GM12878 (cell line): ENCODE measurements at regions not wholly inside any gene's neighbourhood (a gene's known extent, or its start where the extent isn't known, plus 50 kb on each side); places are given as distances from the start of the nearest gene placed in this dataset.

Experiments
- ATF2 ChIP-seq: IDR thresholded peaks from 2 replicates; pipeline ENCODE4 v1.6.1; 2012; ENCODE audit warnings: low read length, inconsistent platforms
- BACH1 ChIP-seq: fragments of 450-650 bp; IDR thresholded peaks from 2 replicates; pipeline ENCODE4 v1.6.1; 2017; ENCODE audit warnings: mild to moderate bottlenecking, borderline replicate concordance
- GATAD2B ChIP-seq: fragments of 450-650 bp; conservative IDR thresholded peaks from 2 replicates; pipeline ENCODE4 v1.6.1; 2017; ENCODE audit warnings: low read depth, mild to moderate bottlenecking, moderate library complexity
- IKZF2 ChIP-seq, 2 experiments: fragments of 450-650 bp; IDR thresholded peaks; 2 replicates each; pipeline ENCODE4 v1.6.1; 2017; ENCODE audit warnings: mild to moderate bottlenecking in 2 of 2, moderate library complexity in 2 of 2
- KDM1A ChIP-seq: fragments of 200-600 bp; sonication (generic); IDR thresholded peaks from 2 replicates; pipeline ENCODE4 v1.6.1; 2016; ENCODE audit warnings: borderline replicate concordance
- NFIC ChIP-seq: IDR thresholded peaks from 2 replicates; pipeline ENCODE4 v1.6.1; 2012; ENCODE audit warnings: low read depth, mild to moderate bottlenecking, inconsistent platforms, low read length, moderate library complexity
- NFXL1 ChIP-seq: fragments of 450-650 bp; IDR thresholded peaks from 2 replicates; pipeline ENCODE4 v1.6.1; 2017; ENCODE audit warnings: antibody characterized with exemption, mild to moderate bottlenecking, borderline replicate concordance
- POLR2A ChIP-seq: IDR thresholded peaks from 2 replicates; pipeline ENCODE4 v1.6.1; 2011; ENCODE audit warnings: low read depth, mild to moderate bottlenecking, low read length
- ZNF217 ChIP-seq: fragments of 450-650 bp; IDR thresholded peaks from 2 replicates; pipeline ENCODE4 v1.6.1; 2017; ENCODE audit warnings: antibody characterized with exemption, mild to moderate bottlenecking
- TF ChIP-seq, protein P1 (sequence below): fragments of 450-650 bp; formaldehyde crosslinking; IDR thresholded peaks from 2 replicates; pipeline ENCODE4 v1.4.0; 2020; ENCODE audit warnings: mild to moderate bottlenecking, moderate library complexity
- TF ChIP-seq, protein P2 (sequence below): IDR thresholded peaks from 2 replicates; pipeline ENCODE4 v1.6.1; 2011; ENCODE audit warnings: low read depth, low read length, improper control_type of control experiment, borderline replicate concordance

DNA sequence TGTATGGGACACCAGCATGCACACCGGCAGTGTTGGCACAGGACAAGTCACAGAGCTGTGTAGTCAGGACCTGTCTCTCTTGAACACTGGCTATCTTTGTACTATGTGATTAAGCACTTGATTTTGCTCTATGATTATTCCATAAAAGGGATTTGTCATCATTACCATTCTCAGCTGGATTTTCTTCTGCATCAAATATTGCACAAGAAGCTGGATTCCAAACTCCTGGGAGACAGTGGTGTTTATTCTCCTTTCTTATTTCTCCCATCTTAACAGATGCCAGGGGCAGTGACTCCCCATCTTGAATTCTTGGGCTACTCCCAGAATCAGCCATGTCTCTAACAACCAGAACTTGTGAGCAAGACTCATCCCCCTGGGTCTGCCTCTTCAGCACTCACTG lies 62.5 kb upstream of the GNAZ start (continued):
- no peak for TF ChIP-seq ATF2
- no peak for TF ChIP-seq POLR2A
- no peak for TF ChIP-seq ZNF217
- TF ChIP-seq IKZF2 (IDR thresholded peaks at IDR 0.05), result no peak
- TF ChIP-seq BACH1, result no peak
- TF ChIP-seq, protein P1, sequence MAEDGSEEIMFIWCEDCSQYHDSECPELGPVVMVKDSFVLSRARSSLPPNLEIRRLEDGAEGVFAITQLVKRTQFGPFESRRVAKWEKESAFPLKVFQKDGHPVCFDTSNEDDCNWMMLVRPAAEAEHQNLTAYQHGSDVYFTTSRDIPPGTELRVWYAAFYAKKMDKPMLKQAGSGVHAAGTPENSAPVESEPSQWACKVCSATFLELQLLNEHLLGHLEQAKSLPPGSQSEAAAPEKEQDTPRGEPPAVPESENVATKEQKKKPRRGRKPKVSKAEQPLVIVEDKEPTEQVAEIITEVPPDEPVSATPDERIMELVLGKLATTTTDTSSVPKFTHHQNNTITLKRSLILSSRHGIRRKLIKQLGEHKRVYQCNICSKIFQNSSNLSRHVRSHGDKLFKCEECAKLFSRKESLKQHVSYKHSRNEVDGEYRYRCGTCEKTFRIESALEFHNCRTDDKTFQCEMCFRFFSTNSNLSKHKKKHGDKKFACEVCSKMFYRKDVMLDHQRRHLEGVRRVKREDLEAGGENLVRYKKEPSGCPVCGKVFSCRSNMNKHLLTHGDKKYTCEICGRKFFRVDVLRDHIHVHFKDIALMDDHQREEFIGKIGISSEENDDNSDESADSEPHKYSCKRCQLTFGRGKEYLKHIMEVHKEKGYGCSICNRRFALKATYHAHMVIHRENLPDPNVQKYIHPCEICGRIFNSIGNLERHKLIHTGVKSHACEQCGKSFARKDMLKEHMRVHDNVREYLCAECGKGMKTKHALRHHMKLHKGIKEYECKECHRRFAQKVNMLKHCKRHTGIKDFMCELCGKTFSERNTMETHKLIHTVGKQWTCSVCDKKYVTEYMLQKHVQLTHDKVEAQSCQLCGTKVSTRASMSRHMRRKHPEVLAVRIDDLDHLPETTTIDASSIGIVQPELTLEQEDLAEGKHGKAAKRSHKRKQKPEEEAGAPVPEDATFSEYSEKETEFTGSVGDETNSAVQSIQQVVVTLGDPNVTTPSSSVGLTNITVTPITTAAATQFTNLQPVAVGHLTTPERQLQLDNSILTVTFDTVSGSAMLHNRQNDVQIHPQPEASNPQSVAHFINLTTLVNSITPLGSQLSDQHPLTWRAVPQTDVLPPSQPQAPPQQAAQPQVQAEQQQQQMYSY (CRISPR knock-in tag), result no peak
- TF ChIP-seq NFIC, result no peak
- no peak for TF ChIP-seq KDM1A
- no peak for TF ChIP-seq NFXL1
- no peak for TF ChIP-seq GATAD2B
- TF ChIP-seq, protein P2, sequence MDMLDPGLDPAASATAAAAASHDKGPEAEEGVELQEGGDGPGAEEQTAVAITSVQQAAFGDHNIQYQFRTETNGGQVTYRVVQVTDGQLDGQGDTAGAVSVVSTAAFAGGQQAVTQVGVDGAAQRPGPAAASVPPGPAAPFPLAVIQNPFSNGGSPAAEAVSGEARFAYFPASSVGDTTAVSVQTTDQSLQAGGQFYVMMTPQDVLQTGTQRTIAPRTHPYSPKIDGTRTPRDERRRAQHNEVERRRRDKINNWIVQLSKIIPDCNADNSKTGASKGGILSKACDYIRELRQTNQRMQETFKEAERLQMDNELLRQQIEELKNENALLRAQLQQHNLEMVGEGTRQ, result no peak
